GM12874 (cell line): ENCODE measurements at regions not wholly inside any gene's neighbourhood (a gene's known extent, or its start where the extent isn't known, plus 50 kb on each side); places are given as distances from the start of the nearest gene placed in this dataset.

ENCODE experiments used
- TF ChIP-seq, protein P1 (sequence below): IDR thresholded peaks from 2 replicates; pipeline ENCODE4 v1.5.1; 2011; ENCODE audit warnings: low read depth, mild to moderate bottlenecking, control low read depth, low read length, moderate library complexity; ENCODE audit not compliant: insufficient read depth

- TF ChIP-seq, protein P1, sequence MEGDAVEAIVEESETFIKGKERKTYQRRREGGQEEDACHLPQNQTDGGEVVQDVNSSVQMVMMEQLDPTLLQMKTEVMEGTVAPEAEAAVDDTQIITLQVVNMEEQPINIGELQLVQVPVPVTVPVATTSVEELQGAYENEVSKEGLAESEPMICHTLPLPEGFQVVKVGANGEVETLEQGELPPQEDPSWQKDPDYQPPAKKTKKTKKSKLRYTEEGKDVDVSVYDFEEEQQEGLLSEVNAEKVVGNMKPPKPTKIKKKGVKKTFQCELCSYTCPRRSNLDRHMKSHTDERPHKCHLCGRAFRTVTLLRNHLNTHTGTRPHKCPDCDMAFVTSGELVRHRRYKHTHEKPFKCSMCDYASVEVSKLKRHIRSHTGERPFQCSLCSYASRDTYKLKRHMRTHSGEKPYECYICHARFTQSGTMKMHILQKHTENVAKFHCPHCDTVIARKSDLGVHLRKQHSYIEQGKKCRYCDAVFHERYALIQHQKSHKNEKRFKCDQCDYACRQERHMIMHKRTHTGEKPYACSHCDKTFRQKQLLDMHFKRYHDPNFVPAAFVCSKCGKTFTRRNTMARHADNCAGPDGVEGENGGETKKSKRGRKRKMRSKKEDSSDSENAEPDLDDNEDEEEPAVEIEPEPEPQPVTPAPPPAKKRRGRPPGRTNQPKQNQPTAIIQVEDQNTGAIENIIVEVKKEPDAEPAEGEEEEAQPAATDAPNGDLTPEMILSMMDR, result no peak
Observed at GRCh38 chr4:129966175-129966574, 870.2 kb downstream of the C4orf33 start.

DNA sequence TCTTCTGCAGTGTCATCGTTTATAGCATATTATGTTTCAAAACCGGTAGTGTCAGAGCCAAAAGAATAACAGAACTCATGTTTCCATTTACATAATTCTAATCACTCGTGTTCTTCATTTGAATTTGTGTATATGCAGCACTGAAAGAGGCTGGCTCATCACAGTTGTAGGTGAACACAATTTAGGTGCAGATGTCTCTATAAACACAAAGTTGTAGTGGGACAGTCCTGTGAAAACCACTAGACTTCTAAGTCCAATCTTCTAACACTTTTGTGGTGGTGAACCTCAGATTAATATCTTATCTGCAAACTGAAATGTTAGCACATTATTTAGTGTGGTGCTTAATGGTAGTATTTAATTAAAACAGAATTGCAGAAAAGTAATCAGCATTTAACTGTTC is 872.4 kb downstream of the C4orf33 start:
- TF ChIP-seq, protein P1, result no peak

- TF ChIP-seq, protein P1, result no peak
Observed at GRCh38 chr4:129968778-129969177, 872.8 kb downstream of the C4orf33 start.

DNA sequence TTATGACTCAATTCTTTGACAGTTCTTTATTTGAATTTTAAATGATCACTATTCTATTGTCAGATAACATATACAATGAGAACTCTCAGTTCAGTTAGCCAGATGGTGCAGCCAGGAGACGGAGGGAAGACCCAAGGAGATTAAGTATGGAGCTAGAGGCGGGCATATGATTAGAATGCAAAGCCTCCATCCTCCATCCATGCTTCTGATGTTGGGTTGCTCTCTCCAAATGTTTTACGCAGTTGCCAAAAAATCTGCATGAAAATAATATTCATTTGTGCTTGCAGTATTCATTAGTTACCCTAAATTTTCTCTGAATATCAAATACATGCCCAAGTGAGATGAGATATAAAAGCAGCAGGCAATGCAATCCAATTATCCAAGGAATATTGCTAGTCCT is 874.8 kb downstream of the C4orf33 start:
- TF ChIP-seq, protein P1, result no peak

DNA sequence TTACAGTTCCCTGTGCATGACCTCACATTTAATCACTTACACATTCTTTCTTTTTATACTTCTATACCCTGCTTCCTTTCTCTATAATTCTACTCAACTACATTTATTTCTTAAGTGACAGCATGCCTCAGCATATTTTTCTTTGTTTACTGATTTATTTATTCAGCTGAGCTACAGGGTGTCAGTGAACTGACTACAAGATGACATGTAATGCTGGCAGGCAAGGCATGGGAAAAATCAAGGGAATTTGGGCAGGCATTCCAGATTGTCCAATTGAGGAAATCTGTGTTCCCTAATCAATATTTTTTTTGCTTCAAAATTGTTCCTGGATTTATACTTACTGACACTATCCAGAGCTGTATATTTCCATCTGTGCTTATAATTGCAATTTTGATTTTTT is 875.5 kb downstream of the C4orf33 start:
- TF ChIP-seq, protein P1, result no peak

DNA sequence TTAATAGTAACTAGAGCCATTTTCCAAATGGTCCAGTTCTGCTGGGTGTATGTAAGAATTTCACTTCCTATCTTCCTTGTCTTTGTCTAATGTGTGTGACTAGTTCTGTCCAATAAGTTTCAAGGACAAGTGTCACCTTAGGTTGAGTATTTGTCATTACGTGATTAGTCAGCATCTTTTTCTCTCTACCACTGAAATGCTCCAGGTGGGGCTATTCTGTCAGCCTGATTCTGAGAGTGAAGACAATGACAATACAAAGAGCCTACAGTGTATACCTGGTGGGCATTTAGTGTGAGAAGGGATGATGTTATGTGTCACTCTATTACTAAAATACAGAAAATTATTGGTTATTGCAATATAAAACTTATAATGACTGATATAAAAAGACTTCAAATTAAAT is 876.3 kb downstream of the C4orf33 start:
- TF ChIP-seq, protein P1, result no peak

DNA sequence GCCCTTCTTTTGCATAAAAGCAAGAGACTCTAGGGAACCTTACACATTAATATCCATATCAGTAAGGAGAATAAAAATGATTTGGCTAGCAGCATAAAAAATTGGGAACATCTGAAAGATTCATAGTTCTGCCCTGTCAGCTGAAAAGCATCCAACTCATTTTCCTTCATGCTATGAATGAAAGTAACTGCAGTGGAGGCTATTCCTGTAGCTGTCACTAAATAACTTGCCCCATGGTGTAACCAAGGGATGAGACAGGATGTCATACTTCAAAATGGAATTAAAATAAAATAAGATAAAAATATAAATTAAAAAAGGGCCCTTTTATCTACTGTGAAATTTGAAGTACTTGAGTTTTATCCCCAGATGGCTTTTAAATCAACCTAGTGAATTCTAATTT is 878.8 kb downstream of the C4orf33 start:
- TF ChIP-seq, protein P1, result no peak

- TF ChIP-seq, protein P1, result no peak
Observed at GRCh38 chr4:129978315-129978714, 882.4 kb downstream of the C4orf33 start.
